Stimulated activated CD4-positive, alpha-beta T cell treated with anti-CD3 and anti-CD28 coated beads, Interleukin-2, amount 100 ng/mL, for 48 hours (primary cell): ENCODE measurements at regions not wholly inside any gene's neighbourhood (a gene's known extent, or its start where the extent isn't known, plus 50 kb on each side); places are given as distances from the start of the nearest gene placed in this dataset.
"Not testable (repeated sequence)": the region's sequence is repeated elsewhere in the genome, so short reads cannot be mapped to it uniquely, and the experiment has no call there.

Experiments used
- DNase-seq, 2 donors: peaks; one replicate each; pipeline ENCODE4 v3.0.0-alpha.2; 2020

GRCh38 chr18:38565513-38565912 is 999.9 kb upstream of the CELF4 start:
- no peak for DNase-seq

DNA sequence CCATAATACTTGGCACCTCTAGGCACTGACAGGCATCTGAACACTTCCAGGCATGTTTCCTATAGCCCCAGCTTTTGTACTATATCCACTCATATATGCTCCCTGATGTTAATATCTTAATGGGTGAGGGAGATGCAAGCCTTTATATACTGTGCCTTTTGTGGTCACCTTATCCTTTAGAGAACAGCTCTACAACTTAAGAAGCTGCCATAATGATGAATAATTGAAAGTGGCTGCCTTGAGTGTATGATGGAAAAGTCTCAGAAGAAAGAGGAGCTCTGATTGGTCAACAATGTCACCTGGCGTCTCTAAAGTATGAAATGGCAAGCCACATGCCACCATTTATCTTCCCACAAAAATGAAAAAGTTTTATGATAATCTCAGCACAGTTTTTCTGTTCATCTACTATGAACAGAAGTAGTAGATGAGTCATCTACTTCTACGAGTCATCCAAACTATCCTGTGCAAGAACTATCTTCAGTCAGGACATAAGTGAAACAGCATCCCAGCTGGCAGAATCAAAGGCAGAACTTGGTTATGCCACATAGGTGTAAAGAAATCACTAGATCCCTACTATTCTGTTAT is 997.9 kb upstream of the CELF4 start:
- no peak for DNase-seq

GRCh38 chr18:38557006-38557405 is 991.4 kb upstream of the CELF4 start:
- DNase-seq, result no peak

DNA sequence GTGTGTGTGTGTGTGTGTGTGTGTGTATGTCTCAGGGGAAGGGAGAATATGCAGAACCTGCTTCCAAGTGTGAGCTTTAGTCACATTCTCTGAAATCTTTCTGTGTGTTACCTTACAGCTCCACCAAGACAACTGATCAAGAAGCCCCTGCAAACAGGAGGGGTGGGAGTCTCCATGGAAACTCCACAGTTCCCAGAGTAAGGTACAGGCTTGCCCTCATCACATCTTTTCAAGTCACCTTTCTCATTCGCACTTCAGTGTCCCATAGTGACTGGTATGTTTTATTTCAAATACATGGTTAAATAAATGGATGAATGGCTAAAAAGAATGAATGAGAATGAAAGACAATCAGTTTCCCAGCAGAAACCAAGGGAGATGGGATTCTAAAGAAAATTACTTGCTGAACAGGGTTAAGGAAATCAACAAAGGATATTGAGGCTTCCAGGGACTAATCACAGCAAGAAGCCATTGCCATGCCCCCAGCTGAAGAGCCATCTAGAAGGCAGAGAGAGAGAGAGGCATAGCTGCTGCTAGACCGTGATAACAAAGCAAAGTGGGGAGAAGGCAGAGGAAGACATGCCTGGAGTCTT is 987.2 kb upstream of the CELF4 start:
- no peak for DNase-seq

- no peak for DNase-seq
Measured at GRCh38 chr18:38551881-38552280, 986.3 kb upstream of the CELF4 start.

GRCh38 chr18:38545071-38545470 is 979.5 kb upstream of the CELF4 start:
- peak in 1 of 2 donors; percentile 7 for DNase-seq

DNA sequence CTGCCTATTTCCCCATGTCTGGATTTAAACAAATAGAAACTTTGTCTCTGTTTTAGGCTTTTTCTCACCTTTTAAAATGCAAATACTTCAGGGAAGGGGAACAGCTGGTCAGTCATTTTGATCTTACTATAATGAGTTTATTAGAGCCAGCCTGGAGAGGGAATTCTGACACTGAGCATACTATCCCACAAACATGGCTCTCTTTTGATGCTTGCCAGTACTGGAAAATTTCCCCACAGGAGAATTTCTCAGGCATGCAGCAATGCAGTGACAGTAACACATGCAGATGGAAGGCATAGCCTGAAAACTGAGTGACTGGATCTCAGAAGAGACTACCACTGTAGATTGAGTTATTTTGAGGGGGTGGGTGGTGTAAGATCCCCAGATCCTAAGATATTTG is 974.3 kb upstream of the CELF4 start:
- no peak for DNase-seq

DNA sequence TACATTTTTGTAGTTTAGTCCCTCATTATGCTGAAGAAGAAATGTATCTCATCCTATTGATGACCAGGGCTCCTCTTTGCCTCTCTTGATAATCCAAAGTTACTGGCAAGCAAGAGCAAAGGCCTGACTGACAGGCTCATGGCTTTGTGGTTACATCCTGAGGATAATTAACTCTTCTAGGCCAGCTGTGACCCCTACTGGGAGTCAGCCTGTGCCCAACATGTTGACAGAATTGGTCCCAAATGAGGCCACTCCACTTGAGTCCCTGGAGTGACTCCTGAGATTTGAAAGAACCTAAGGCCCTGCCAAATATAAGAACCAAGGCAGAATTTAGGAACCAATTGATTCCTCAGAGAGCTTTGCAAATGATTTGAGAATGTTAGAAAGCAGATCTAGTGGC is 973.8 kb upstream of the CELF4 start:
- DNase-seq, result no peak

- DNase-seq, result no peak
Measured at GRCh38 chr18:38534073-38534472, 968.5 kb upstream of the CELF4 start.

DNA sequence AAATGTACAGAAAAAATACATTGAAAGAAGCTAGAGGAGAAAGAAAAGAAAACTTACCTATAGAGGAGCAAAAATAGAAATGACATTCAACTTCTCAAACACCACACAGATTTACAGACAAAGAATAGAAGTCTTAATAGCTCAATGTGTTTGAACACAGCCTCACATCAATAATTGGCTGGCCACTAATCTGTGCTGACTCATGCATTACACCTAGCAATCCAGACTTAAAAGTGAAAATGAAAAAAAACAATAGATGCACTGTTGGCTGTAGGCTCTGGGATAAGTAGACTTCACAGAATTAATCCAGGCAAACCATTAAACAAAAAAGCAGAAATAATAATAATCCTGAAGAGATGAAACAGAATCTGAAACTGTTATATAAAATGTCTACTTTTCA is 961.3 kb upstream of the CELF4 start:
- DNase-seq, result no peak

GRCh38 chr18:38525039-38525438 is 959.4 kb upstream of the CELF4 start:
- DNase-seq, result no peak

DNA sequence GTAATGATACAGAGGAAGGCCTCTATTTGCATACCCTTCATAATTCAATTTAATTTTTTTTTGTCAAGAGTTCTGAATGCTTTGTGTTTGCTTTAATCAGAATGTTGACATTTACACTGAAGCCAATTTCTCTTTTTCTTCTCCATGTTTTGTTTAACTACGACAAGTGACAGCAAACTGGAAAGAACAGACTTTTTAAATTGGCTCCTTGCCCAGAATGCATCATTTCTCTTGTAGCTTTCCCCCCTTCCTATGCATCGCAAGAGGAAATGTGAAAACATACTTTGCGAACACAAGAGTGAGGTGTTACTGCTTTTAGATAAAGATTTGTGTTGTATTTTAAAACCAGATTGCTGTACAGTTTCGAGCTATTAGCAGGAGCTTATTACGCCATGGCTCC is 955.2 kb upstream of the CELF4 start:
- no peak for DNase-seq

DNA sequence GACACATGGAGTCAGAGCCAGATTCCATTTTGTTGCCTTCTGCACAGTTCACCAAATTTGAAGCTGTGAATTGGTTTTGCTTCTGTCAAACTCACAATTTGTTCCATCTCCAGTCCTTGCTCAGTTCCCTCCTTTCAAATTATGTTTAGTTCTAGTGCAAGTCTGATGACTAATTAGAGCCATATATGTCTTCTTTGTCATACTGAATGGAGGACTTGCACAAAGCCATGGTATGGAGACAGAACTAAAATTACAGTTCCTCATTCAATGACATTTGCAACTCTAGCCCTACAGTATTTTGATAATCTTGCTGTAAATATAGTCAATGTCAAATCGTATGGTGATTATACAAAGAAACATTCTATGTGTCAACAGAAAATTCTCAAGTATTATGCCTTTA is 936.9 kb upstream of the CELF4 start:
- DNase-seq, result no peak

- no peak for DNase-seq
Measured at GRCh38 chr18:38497266-38497665, 931.7 kb upstream of the CELF4 start.

- no peak for DNase-seq
Measured at GRCh38 chr18:38496222-38496793, 930.7 kb upstream of the CELF4 start.

DNA sequence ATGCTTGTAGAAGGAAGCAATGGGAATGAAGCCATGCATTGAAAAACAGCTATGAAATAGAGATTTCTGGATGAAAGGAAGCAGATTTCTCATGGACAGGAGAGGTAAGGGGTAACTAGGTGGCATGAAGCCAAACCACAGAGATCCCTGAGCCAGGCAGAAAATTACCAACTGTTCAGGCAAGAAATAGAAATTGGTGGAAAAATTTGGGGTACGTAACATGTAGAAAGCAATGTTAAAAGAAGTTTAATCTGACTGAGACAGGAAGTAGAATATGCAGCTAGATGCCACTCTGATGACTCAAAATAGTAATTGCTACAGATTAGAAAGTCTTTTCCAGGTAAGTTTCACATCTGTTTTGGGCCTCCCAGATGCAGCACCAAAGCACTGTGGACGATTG is 928.5 kb upstream of the CELF4 start:
- no peak for DNase-seq

DNA sequence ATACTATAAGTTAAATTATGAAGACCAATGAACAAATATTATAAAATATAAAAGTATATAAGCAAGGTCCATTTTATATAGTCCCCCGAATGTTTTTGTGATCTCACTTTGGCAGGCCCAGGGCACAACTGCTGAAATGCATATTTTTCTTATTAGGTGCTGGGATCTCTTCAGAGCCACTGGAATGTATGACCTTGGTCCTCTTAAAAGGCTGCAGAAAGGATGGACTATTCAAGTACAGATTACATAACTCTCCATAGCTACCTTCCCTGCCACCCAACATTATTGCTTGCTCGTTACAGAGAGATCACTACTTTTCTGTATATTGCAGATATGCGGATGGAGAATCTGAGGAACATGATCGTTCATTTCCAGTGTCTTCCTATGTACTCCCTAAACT is 925.6 kb upstream of the CELF4 start:
- DNase-seq, result no peak

GRCh38 chr18:38489721-38490120 is 924.1 kb upstream of the CELF4 start:
- not testable (repeated sequence) for DNase-seq

- DNase-seq, result no peak
Measured at GRCh38 chr18:38487521-38487920, 921.9 kb upstream of the CELF4 start.

GRCh38 chr18:38483326-38483725 is 917.7 kb upstream of the CELF4 start:
- DNase-seq, result no peak

DNA sequence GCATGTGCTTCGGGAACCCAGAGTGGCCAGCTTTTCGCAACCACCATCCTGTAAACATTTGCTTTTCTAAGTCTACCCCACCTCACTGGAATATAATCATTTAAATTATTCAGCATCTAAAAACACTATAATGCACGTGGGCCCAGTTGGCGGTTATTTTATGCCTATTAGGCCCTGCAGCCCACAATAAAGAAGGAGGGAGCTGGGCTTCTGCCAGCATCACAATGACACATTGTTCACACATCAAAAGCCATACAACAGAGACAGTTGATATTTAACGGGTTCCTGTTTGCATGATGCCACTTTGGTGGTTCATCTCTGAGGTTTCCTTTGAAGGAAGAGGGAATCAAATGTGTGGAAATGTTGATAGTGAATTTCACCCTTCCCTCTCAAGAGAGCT is 916.0 kb upstream of the CELF4 start:
- no peak for DNase-seq

DNA sequence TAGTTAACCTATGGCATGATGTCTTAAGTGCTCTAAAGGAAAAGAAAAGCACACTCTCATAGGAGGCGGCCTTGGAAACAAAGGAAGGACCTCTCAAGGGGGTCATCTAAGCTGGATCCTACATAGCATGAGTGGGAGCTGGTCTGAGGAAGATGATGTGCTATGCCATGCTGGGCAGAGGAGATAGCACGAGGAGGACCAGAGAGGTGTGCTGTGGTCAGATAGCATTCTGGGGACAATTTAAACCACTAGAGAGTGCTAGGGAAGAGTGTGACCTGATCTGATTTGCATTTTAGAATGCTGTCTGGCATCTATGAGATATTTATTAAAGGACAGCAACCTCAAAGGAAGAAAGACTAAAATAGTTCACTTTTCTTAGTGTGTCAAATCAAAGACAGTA is 910.1 kb upstream of the CELF4 start:
- DNase-seq, result no peak

DNA sequence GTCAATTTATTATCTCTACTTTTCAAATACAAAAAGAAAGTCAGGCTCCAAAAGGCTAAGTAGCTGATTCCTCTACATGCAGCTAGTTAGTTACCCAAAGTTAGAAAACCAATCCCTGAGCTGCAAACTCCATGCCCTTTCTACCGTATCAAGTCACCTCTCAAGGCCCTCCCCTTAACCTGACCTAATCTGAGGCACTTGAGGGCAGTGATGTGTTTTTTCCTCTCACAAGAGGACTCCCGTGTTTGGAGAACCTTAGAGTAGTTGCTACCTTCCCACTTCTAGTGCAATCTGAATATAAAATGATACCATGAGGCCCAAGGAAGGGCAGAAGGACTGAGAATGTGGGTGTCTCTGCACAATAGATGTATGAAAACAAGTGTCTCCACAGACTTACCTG is 907.9 kb upstream of the CELF4 start:
- no peak for DNase-seq

DNA sequence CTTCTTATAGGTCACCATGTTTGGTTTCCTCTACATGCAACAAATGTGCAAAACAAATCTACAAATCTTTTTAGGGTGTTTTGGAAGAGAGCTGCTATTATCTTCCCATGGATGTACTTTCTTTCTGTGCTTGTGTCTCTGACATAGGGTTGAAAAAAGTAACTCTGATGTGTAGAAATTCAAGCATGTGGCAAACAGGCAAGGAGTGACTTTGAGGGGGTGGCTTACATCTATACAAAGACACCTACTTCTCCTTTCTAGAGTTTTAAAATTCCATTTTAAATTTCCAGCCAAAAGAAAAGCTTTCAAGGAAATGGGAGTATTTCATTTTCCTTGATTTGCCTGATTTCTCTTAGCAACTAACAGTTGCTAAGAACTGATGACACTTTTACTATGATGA is 904.8 kb upstream of the CELF4 start:
- DNase-seq, result no peak

DNA sequence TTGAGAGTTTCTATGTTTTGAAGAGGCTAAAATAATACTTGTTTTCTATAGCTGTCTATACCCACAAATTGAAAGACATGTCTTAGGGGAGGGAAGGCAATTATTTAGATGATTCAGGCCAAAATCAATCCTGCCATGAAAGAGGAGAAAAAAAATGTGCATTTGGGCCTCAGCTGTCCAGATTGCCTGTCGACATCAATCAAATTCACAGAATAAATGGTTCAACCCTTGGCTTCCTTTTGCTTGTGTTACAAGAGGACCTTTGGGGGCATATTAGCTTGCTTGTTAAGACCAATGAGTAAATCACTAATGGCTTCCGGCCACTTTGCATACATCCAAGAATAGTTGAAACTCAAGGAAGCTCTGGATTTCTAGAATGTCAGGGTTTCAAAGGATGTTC is 900.8 kb upstream of the CELF4 start:
- no peak for DNase-seq
